ENCODE measurements at regions not wholly inside any gene's neighbourhood (a gene's known extent, or its start where the extent isn't known, plus 50 kb on each side); places are given as distances from the start of the nearest gene placed in this dataset.
"Not testable (repeated sequence)": the region's sequence is repeated elsewhere in the genome, so short reads cannot be mapped to it uniquely, and the experiment has no call there.

DNA sequence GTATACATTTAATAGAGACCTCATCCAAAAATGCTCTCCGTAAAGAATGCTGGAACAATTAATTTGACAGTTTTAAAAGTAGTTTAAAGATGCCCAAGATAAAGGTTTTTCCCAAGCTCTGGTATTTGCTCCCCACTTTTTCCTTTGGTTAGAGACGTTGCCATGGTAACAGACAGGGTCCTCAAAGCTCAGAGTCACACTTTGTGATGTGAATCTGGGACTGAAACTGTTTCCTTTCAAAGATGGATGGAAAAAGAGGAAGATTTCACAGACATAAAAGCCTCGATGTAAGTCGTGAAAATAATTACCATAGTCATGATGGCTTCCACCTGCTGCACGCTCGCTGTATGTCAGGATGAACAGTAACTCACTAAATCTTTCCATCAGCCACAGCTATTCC is 229.5 kb downstream of the MSX2 start:
- DNase-seq (ENCODE audit: low read depth): no peak
- no peak overlapping the region for H3K4me3 ChIP-seq (ENCODE audit: low read depth, low read length)
- TF ChIP-seq, protein P1, sequence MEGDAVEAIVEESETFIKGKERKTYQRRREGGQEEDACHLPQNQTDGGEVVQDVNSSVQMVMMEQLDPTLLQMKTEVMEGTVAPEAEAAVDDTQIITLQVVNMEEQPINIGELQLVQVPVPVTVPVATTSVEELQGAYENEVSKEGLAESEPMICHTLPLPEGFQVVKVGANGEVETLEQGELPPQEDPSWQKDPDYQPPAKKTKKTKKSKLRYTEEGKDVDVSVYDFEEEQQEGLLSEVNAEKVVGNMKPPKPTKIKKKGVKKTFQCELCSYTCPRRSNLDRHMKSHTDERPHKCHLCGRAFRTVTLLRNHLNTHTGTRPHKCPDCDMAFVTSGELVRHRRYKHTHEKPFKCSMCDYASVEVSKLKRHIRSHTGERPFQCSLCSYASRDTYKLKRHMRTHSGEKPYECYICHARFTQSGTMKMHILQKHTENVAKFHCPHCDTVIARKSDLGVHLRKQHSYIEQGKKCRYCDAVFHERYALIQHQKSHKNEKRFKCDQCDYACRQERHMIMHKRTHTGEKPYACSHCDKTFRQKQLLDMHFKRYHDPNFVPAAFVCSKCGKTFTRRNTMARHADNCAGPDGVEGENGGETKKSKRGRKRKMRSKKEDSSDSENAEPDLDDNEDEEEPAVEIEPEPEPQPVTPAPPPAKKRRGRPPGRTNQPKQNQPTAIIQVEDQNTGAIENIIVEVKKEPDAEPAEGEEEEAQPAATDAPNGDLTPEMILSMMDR (IDR thresholded peaks at IDR 0.05; ENCODE audit: low read depth, low read length, missing control alignments): no peak

DNA sequence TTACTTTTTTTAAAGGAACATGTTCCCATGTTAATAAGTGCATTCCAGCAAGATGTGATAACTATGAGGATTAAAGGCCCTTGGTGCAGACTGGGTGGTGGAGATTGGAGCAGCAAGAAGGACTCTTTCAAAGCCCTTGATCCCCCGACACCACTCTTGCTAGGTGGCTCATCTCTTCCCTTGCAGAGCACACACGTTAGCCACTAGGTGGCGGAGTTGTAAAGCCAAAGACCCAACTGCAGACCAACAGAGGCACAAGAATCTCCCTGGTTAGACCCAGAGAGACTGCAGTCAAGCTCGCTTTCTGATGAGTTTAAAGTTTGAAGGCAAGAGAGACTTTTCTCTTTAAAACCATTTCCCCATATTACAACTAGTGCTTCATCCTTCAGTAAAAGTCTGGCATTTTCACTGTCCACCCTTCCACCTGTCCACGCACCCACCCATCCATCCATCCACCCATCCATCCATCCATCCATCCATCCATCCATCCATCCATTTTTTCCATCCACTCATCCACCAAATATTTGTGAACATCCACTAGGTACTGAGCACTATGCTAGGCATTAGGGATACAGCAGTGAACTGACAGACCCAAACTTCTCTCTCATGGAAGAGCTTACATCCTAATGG is 226.9 kb downstream of the MSX2 start:
- H3K4me3 ChIP-seq (ENCODE audit: low read depth, low read length): no peak overlapping the region
- TF ChIP-seq, protein P1 (IDR thresholded peaks at IDR 0.05; ENCODE audit: low read depth, low read length, missing control alignments): peak; percentile 94
- DNase-seq (ENCODE audit: low read depth): peak; percentile 27

DNA sequence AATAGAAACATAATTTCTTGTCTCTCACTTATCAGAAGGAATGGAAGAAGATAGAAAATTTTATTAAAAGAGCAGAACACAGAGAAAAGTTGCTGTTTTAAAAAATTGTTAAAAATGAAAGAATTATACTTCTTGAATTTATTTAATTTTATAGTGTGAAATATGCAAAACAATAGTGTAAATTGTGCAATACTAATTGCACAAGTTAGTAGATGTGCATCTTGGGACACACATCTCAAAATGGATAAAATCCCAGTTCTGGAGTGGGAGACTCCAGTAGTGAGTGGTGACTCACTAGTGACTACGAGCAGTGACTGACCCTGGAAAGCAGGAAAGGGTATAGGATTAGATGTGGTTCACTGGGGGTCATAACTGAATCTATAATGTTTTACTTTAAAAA is 223.2 kb downstream of the MSX2 start:
- DNase-seq (ENCODE audit: low read depth): no peak
- TF ChIP-seq, protein P1 (IDR thresholded peaks at IDR 0.05; ENCODE audit: low read depth, low read length, missing control alignments): no peak
- H3K4me3 ChIP-seq (ENCODE audit: low read depth, low read length): no peak overlapping the region

DNA sequence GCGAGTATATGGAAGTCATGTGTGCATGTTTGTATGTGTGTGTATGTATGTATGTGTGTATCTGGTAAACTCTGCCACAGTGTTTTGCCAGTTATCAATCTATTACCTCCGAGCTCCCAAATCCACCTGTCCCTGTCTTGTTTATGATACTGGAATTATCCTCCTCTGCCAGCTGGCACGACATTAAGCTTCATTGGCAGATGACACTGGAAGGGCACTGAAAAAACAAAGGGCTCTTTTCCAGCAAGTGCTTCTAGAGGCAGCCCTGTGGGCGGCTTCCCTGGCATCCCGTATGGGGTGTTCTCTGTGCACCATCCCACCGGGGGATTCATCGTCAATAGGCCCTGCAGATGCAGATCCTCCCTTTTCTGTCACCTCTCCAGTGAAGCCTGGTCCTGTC is 221.5 kb downstream of the MSX2 start:
- no peak overlapping the region for H3K4me3 ChIP-seq (ENCODE audit: low read depth, low read length)
- no peak for DNase-seq (ENCODE audit: low read depth)
- TF ChIP-seq, protein P1 (IDR thresholded peaks at IDR 0.05; ENCODE audit: low read depth, low read length, missing control alignments): no peak

DNA sequence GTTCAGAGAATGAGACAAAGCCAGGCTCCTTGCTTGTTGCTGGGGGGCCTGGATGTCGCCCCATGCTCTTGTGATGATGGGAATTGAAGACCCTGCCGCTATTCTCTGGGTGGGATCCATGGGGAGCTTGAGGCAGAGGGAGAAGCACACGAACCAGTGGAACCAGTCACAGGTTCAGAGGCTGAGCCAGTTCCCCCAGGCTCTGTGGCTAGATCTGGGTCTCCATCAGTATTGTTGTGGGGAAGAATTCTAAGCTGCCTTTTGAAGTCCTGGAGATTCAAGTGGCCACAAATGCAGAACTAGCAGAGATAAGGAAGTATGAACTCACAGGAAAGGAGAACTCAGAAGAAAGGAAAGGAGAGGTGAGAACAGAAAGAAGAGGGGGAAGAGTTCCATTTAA is 219.4 kb downstream of the MSX2 start:
- DNase-seq (ENCODE audit: low read depth): no peak
- no peak overlapping the region for H3K4me3 ChIP-seq (ENCODE audit: low read depth, low read length)
- TF ChIP-seq, protein P1 (IDR thresholded peaks at IDR 0.05; ENCODE audit: low read depth, low read length, missing control alignments): no peak

DNA sequence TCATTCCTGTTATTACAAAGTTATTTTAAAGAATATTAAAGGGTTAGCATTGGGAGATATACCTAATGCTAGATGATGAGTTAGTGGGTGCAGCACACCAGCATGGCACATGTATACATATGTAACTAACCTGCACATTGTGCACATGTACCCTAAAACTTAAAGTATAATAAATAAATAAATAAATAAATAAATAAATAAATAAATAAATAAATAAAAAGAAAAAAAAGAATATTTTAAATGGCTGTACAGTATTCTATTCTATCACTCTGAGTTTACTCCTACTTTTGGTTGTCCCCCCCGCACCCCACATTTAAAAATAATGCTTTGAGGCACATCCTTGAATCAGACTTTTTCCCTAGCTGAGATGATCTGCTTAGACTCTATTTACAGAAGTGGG is 218.6 kb downstream of the MSX2 start:
- H3K4me3 ChIP-seq (ENCODE audit: low read depth, low read length); DNase-seq (ENCODE audit: low read depth): not testable (repeated sequence)

DNA sequence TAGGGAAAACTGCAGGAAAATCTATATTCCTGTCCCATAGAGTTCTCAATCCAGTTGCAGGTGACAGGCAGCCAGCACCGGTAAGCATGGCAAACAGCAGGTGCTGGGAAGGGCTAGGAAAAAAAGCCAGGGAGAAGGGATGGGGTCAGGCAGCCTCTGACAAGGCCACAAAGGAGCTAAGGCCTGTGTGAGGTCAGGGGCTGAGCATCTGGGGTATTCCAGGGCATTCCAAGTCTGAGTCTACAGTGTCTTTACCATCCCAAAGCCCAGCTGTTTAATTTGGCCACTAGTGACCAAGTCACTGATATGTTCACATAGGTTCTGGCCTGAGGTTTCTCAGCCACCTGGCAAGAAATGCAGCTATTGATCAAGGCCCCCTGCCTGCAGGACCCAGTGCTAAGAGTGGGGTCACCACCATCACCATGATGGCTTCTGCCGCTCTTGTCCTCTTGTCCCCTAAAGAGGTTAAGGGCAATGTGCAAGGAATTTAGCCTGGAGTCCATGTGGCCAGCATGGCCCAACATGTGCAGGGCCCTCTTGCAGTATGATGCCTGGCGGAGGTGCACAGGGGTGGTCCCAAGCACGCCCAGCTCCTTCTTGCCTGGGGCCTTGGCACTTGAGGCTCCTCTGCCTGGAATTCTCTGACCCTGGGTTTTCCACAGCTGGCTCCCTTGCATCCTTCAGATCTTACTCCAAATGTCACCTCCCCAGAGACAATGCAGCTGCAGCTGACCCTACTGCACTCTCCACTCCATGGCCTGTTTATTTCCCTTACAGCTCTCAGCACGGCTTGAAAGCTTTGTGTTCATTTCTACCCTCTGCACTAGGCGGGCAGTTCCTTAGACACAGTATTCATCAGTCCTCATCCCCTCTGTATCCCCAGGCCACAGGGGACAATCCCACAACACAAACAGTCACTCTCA is 213.1 kb downstream of the MSX2 start:
- DNase-seq (ENCODE audit: low read depth): no peak
- H3K4me3 ChIP-seq (ENCODE audit: low read depth, low read length): no peak overlapping the region
- TF ChIP-seq, protein P1 (IDR thresholded peaks at IDR 0.05; ENCODE audit: low read depth, low read length, missing control alignments): no peak

All from GM12864 (cell line).